Osteoblast (primary cell): ENCODE measurements at regions not wholly inside any gene's neighbourhood (a gene's known extent, or its start where the extent isn't known, plus 50 kb on each side); places are given as distances from the start of the nearest gene placed in this dataset.
A peak's percentile ranks its signal among the peaks of the same experiment; 100 is the strongest.

Experiments
- DNase-seq: peaks from one replicate; pipeline ENCODE4 v3.0.0; 2011; ENCODE audit warnings: low spot score, mixed read lengths; ENCODE audit not compliant: insufficient read length; ENCODE audit errors: missing footprints
- H2AFZ ChIP-seq: 2 replicates; pipeline ENCODE4 v1.6.0; 2011; ENCODE audit warnings: mild to moderate bottlenecking, low read length
- H3K27ac ChIP-seq: 2 replicates; pipeline ENCODE4 v1.5.1; 2011; ENCODE audit warnings: mild to moderate bottlenecking, low read depth, low read length, moderate library complexity
- H3K27me3 ChIP-seq: 2 replicates; pipeline ENCODE4 v1.6.0; 2012; ENCODE audit warnings: mild to moderate bottlenecking, control low read depth, inconsistent platforms, low read length, moderate library complexity; ENCODE audit not compliant: insufficient read depth
- H3K36me3 ChIP-seq: 2 replicates; pipeline ENCODE4 v1.5.1; 2011; ENCODE audit warnings: mild to moderate bottlenecking, low read length, control low read depth, moderate library complexity; ENCODE audit not compliant: insufficient read depth
- H3K4me1 ChIP-seq: 2 replicates; pipeline ENCODE4 v1.5.1; 2011; ENCODE audit warnings: mild to moderate bottlenecking, low read length, control low read depth, moderate library complexity; ENCODE audit not compliant: insufficient read depth
- H3K4me2 ChIP-seq: 2 replicates; pipeline ENCODE4 v1.6.0; 2011; ENCODE audit warnings: mild to moderate bottlenecking, low read length; ENCODE audit not compliant: insufficient read depth
- H3K4me3 ChIP-seq: fragments of 200-600 bp; sonication (generic); 3 replicates; pipeline ENCODE4 v1.5.1; 2012; ENCODE audit warnings: mild to moderate bottlenecking, low read length, inconsistent platforms; ENCODE audit not compliant: insufficient read depth
- H3K79me2 ChIP-seq: 2 replicates; pipeline ENCODE4 v1.6.0; 2012; ENCODE audit warnings: mild to moderate bottlenecking, low read length, control low read depth, inconsistent platforms; ENCODE audit not compliant: insufficient read depth
- H3K9me3 ChIP-seq: 2 replicates; pipeline ENCODE4 v1.5.1; 2011; ENCODE audit warnings: low read depth, low read length, control low read depth
- H4K20me1 ChIP-seq: 2 replicates; pipeline ENCODE4 v1.6.0; 2012; ENCODE audit warnings: mild to moderate bottlenecking, low read length, control low read depth; ENCODE audit not compliant: insufficient read depth
- TF ChIP-seq, protein P1 (sequence below): IDR thresholded peaks from 2 replicates; pipeline ENCODE4 v1.5.1; 2011; ENCODE audit warnings: mild to moderate bottlenecking, low read depth, low read length, moderate library complexity; ENCODE audit errors: extremely low read depth

DNA sequence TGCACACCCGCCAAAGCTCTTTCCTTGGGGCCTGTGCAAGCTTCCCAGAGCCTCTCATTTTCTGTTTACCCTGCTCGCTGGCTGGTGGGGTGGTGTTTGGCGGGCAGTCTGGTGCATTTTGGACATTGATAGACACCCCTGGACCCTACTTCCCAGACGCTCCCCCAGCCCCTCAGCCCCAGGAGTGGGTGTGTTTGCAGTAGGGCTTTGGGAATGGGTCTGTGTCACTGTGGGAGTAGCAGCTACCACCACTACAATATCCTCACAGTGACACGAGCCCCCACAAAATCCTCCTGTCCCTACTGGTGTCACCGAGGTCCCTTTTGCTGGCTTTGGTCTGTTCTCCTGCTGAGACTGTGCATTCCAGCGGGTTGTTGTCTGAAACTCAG, 371.3 kb downstream of the TMEM121 start:
- Histone ChIP-seq H3K4me1 (no peaks in the 10 kb centered on the region), H3K4me2 (no peak overlapping the region), H2AFZ (no peak overlapping the region), H3K9me3 (no peaks in the 10 kb centered on the region), H4K20me1 (no peaks in the 10 kb centered on the region), H3K79me2 (no peaks in the 10 kb centered on the region), H3K4me3 (no peak overlapping the region), H3K27me3 (no peaks in the 10 kb centered on the region), H3K27ac (no peak overlapping the region), H3K36me3 (no peaks in the 10 kb centered on the region)
- TF ChIP-seq, protein P1, sequence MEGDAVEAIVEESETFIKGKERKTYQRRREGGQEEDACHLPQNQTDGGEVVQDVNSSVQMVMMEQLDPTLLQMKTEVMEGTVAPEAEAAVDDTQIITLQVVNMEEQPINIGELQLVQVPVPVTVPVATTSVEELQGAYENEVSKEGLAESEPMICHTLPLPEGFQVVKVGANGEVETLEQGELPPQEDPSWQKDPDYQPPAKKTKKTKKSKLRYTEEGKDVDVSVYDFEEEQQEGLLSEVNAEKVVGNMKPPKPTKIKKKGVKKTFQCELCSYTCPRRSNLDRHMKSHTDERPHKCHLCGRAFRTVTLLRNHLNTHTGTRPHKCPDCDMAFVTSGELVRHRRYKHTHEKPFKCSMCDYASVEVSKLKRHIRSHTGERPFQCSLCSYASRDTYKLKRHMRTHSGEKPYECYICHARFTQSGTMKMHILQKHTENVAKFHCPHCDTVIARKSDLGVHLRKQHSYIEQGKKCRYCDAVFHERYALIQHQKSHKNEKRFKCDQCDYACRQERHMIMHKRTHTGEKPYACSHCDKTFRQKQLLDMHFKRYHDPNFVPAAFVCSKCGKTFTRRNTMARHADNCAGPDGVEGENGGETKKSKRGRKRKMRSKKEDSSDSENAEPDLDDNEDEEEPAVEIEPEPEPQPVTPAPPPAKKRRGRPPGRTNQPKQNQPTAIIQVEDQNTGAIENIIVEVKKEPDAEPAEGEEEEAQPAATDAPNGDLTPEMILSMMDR = no peak
- no peak for DNase-seq

DNA sequence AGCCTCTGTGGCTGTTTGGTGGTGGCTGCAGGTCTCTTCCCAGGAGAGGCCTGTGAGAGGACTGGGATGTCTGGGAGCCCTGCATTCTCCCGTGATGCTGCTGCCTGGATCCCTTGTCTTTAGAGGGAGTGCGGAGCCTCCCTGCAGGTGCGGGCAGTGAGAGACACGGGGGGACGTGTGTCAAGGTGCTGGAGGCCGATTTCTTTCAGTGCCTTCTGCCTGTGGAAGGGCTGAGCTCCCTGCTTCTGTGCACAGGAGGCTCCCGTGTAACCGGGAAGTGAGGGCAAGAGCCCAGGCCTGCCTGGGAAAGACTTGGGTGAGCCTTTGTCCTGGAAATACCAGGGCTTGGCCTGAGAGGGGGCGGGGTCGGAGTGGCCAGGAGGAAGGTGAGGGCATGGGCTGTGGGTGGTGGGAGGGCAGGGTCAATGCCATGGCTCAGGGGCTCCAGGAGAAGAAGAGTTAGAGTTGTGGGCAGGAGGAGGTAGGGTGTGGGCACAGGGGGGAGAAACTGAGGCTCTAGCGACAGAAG, 372.2 kb downstream of the TMEM121 start:
- no peaks in the 10 kb centered on the region for H3K9me3 ChIP-seq
- no peak overlapping the region for H3K27ac ChIP-seq
- no peaks in the 10 kb centered on the region for H3K27me3 ChIP-seq
- H4K20me1 ChIP-seq = no peaks in the 10 kb centered on the region
- H3K79me2 ChIP-seq = no peaks in the 10 kb centered on the region
- peak; percentile 37 for DNase-seq
- no peak overlapping the region for H2AFZ ChIP-seq
- no peaks in the 10 kb centered on the region for H3K36me3 ChIP-seq
- H3K4me1 ChIP-seq = no peaks in the 10 kb centered on the region
- TF ChIP-seq, protein P1 = no peak
- no peak overlapping the region for H3K4me3 ChIP-seq
- H3K4me2 ChIP-seq = no peak overlapping the region

DNA sequence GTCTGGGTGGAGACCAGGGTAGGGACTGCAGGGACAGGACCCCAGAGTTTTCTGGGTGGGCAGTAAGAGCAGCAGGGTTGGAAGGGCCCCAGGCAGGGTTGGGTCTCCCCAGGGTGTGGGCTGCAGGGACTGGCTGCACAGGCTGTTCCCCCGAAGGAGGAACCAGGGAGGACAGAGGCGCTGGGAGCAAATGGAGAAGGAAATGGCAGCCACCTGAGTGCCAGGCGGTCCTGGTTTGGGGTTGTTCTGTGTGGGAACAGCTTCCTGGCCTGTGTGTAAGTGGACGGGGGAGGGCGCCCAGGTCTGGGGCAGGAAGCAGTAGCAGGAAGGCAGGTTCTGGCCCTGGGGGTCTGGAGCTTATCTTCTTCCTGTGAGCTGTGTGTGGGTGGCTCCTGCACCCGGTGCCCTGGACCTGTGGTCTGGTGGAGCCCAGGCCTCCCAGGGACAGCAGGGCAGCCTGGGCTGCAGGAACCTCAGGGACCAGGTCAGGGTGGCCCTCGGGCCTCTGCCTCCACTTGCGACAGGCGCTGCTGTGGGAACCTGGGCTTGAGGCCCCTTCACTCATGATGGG, 372.8 kb downstream of the TMEM121 start:
- no peaks in the 10 kb centered on the region for H3K9me3 ChIP-seq
- H4K20me1 ChIP-seq = no peaks in the 10 kb centered on the region
- no peak for DNase-seq
- H3K79me2 ChIP-seq = no peaks in the 10 kb centered on the region
- H3K27me3 ChIP-seq = no peaks in the 10 kb centered on the region
- no peaks in the 10 kb centered on the region for H3K4me1 ChIP-seq
- no peaks in the 10 kb centered on the region for H3K36me3 ChIP-seq
- H3K4me2 ChIP-seq = no peak overlapping the region
- H2AFZ ChIP-seq = no peak overlapping the region
- no peak overlapping the region for H3K27ac ChIP-seq
- TF ChIP-seq, protein P1 = no peak
- no peak overlapping the region for H3K4me3 ChIP-seq

DNA sequence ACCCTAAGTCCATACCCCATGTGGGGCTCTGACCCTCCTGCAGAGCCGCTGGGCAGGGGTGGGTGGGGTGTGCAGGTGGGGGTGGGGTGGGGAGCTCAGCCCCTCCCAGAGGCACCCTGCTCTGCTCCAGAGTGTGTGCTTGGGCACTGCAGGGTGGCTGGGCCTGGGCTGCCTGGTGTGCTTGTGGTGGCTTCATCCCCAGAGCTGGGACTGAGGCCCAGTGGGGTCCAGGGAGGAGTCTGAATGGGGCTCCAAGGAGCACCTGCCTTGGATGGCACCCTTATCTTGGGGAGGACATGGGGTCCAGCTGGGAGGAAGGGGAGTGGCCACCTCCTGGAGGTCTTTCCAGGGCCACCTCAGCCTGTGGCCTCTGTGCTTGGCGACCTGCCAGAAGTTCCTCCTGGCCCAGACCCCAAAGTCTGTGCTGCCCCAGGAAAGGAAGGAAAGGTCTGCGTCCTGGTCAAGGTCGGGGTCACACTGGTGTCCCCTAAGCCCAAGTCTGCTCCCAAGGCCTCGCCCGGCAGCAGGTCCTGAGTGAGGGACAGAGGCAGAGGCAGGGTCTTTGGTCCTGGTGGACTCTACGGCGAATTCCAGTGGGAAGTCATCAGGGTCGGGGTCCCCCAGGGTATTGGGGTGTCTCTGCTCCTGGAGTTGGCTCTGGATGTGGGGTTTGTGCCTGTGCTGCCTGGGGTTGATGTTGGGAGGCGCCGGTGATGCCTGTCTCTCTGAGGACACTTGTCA, 373.4 kb downstream of the TMEM121 start:
- Histone ChIP-seq H3K4me3 (no peak overlapping the region), H3K9me3 (no peaks in the 10 kb centered on the region), H3K36me3 (no peaks in the 10 kb centered on the region), H2AFZ (no peak overlapping the region), H3K27ac (no peak overlapping the region), H3K4me1 (no peaks in the 10 kb centered on the region), H4K20me1 (no peaks in the 10 kb centered on the region), H3K4me2 (no peak overlapping the region), H3K27me3 (no peaks in the 10 kb centered on the region), H3K79me2 (no peaks in the 10 kb centered on the region)
- DNase-seq = peak; percentile 84
- TF ChIP-seq, protein P1 = no peak
